Liver (tissue), 3 donors: ENCODE measurements at regions not wholly inside any gene's neighbourhood (a gene's known extent, or its start where the extent isn't known, plus 50 kb on each side); places are given as distances from the start of the nearest gene placed in this dataset.

Experiments used
- CTCF ChIP-seq: fragments of 150-350 bp; IDR thresholded peaks from 2 replicates; pipeline ENCODE4 v1.5.1; 2017; ENCODE audit warnings: improper control_type of control experiment, low read depth, low read length; ENCODE audit not compliant: missing input control
- EGR1 ChIP-seq, 2 donors: IDR thresholded peaks; 2 replicates each; pipeline ENCODE4 v1.6.1; 2016 to 2018; ENCODE audit warnings: antibody characterized with exemption in 2 of 2, low read depth in 2 of 2
- FOXA2 ChIP-seq: IDR thresholded peaks from 2 replicates; pipeline ENCODE4 v1.6.1; 2016; ENCODE audit warnings: antibody characterized with exemption
- GABPA ChIP-seq, 2 donors: IDR thresholded peaks in 1 of 2; conservative IDR thresholded peaks in 1 of 2; 2 replicates each; pipeline ENCODE4 v1.6.1; 2016; ENCODE audit warnings: antibody characterized with exemption in 2 of 2, mild to moderate bottlenecking in 1 of 2, moderate library complexity in 1 of 2
- HNF4A ChIP-seq, 2 donors: conservative IDR thresholded peaks; 2 replicates each; pipeline ENCODE4 v1.6.1; 2016; ENCODE audit warnings: antibody characterized with exemption in 2 of 2, mild to moderate bottlenecking in 2 of 2
- JUND ChIP-seq, 2 donors: IDR thresholded peaks; 2 replicates each; pipeline ENCODE4 v1.6.1; 2016; ENCODE audit warnings: antibody characterized with exemption in 2 of 2
- MAX ChIP-seq: IDR thresholded peaks from 2 replicates; pipeline ENCODE4 v1.6.1; 2016; ENCODE audit warnings: antibody characterized with exemption
- RAD21 ChIP-seq, 2 donors: IDR thresholded peaks; 2 replicates each; pipeline ENCODE4 v1.6.1; 2016; ENCODE audit warnings: antibody characterized with exemption in 2 of 2, mild to moderate bottlenecking in 2 of 2
- REST ChIP-seq: IDR thresholded peaks from 2 replicates; pipeline ENCODE4 v1.6.1; 2016; ENCODE audit warnings: antibody characterized with exemption, mild to moderate bottlenecking
- RXRA ChIP-seq, 2 donors: IDR thresholded peaks; 2 replicates each; pipeline ENCODE4 v1.6.1; 2017 to 2018; ENCODE audit warnings: antibody characterized with exemption in 2 of 2, mild to moderate bottlenecking in 1 of 2
- SP1 ChIP-seq: IDR thresholded peaks from 2 replicates; pipeline ENCODE4 v1.6.1; 2018; ENCODE audit warnings: antibody characterized with exemption, mild to moderate bottlenecking
- TAF1 ChIP-seq: conservative IDR thresholded peaks from 2 replicates; pipeline ENCODE4 v1.6.1; 2016; ENCODE audit warnings: antibody characterized with exemption, mild to moderate bottlenecking
- YY1 ChIP-seq: IDR thresholded peaks from 2 replicates; pipeline ENCODE4 v1.6.1; 2016; ENCODE audit warnings: antibody characterized with exemption, mild to moderate bottlenecking
- donor health status: healthy.
- donor health status: healthy.

- TF ChIP-seq CTCF (no peak), TAF1 (no peak), MAX (no peak), EGR1 (IDR thresholded peaks at IDR 0.05; ENCODE audit: low read depth in 2 of 2) (no peak), RAD21 (IDR thresholded peaks at IDR 0.05) (no peak), RXRA (IDR thresholded peaks at IDR 0.05) (no peak), REST (no peak), FOXA2 (no peak), YY1 (no peak), JUND (IDR thresholded peaks at IDR 0.05) (no peak), GABPA (IDR thresholded peaks at IDR 0.05 in 1 of 2, conservative IDR thresholded peaks at IDR 0.05 in 1 of 2) (no peak), HNF4A (conservative IDR thresholded peaks at IDR 0.05) (no peak), SP1 (no peak)
These were observed 126.1 kb downstream of the SNX18 start for GRCh38 chr5:54643685-54644106.
